Renal pelvis (tissue), 1 donor: ENCODE measurements at regions not wholly inside any gene's neighbourhood (a gene's known extent, or its start where the extent isn't known, plus 50 kb on each side); places are given as distances from the start of the nearest gene placed in this dataset.

Experiments used
- DNase-seq: peaks from one replicate; pipeline ENCODE4 v3.0.0-alpha.2; 2013

DNA sequence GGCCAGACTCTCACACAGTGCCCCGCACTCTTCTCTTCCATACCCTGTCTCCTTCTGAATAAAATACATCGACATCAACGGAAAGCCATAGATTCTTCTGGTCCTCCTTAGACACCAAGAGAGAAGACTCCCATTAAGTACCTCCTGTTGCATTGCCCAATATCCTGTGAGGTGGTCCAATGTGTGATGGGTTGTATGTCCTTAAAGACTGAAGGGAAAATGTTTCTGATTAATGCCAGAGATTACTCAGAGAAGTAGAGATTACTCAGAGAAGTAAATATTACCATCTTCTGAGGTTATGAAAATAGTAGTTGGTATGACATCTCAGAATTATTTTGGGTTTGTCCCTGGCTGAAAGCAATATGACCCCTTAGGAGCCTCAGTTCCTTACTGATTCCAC, 60.8 kb upstream of the GALNT15 start:
- DNase-seq = no peak

DNA sequence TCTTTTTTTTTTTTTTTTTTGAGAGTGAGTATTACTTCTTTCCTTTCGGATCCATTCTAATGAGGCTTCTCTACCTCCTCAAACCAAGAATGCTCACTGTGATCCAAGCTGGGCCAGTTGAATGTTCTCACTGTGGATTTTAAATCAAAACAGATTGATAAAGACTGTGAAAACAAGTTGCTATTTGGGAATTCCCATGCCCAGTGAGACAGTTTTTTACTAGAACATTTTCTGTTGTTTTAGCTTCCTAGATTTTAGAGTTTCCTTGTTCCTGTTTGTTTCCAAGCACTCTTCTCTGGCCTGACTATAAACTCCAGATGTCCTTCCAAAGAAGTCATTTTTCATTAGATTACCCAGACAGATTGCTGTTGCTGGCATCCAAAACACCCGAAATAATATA, 60.1 kb upstream of the GALNT15 start:
- no peak for DNase-seq

DNA sequence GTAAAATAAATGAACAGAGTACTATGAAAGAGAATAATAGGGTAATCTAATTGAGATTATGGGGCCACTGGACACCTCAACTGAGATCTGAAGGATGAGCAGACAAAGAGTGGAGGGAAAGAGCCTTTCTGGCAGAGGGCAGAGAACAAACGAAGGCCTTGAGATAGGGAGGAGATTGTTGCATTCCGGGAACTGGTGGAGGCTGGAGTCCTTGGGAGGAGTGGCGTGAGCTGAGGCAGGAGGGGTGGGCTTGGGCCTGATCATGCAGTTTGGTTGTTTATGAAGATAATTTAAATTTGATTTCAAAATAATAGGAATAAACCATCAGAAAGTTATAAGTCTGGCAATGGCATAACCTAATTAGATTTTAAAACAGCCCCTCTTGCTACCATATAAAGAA, 59.5 kb upstream of the GALNT15 start:
- no peak for DNase-seq

DNA sequence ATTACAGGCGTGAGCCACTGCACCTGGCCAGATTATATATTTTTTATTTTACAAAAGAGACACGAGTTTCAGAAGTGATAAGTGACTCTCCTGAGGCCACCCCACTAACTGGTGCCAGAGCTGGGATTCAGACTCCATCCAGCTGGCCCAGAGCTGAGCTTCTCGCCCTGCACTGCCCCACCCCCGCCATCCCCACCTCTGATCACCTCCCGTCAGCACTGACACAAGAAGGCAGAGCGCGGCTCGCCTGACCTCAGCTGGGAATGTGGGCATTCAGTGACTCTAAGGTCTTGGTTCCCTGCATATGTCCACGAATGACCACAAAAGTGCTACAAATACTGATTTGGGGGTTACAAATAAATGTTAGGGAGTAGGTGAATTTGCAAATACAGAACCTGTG, 56.1 kb upstream of the GALNT15 start:
- DNase-seq = no peak

DNA sequence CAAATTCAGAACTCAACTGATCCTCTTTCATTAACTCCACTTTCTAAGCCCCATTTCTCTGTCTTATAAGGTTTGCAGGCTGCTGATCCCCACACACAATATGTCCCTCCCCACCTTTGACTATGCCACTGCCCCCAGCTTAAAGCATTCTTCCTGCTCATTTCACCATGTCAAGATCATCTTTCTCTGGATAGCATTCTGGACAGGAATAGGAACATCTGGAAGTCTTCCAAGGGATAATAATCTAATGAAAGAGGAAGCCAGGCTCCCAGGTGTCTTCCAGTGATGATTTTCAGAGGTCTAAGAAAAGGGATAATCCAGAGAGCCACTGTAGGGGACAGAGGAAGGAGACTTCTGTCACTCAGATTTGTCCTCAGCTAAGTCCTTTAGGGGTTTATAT, 54.6 kb upstream of the GALNT15 start:
- no peak for DNase-seq

DNA sequence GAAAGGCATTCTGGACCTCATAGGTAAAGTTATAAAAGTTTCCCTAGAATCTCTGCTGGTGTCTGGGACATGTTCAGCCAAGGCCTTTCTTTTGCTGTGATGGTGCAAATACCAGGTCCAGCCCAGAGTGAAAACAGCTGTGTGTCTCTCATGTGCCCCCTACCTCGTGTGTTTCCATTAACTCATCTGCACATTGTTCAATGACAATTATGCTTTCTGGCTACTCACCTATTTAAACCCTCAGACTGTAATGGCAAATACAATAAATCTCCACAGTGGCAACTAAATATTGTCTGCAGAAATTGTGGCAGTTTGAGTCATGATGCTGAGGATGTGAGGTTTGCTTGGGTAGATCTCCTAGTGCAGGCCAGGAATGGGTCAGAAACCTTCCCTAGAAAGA, 53.1 kb upstream of the GALNT15 start:
- no peak for DNase-seq

DNA sequence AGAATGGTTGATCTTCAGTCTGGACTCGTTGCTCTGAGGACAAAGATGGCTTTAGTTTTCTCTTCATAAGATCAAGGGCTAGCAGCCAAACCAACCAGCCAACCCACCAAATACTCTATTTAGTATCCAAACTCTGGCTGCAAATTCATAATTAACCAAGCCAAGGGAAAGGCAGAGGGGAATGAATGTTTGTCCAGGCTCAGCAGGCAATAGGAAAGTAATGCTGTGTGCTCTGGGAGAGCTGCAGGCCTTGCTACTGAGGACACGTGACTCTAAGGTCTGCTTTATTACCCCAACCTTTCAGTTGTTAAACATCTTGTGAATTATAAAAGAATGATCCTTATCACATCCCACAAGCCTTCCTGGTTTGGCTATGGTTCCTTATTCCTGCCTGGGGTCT, 52.3 kb upstream of the GALNT15 start:
- no peak for DNase-seq

DNA sequence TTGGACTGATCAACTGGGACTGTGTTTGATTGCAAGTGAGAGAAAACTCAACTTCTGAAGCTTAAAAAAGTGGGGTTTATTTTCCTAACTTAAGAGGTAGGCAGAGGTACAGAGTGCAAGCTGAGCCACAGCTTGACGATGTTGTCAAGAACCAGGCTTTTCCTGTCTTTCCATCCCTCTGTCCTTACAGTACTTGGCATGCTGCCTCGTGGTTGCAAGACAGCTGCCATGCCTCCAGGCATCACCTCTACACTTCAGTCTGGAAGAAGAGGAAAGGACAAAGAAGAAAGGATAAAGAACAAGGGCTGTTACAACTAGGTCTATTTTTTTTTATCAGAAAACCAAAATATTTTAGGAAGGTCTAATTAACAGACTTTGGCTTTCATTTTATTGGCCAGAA, 51.8 kb upstream of the GALNT15 start:
- no peak for DNase-seq

DNA sequence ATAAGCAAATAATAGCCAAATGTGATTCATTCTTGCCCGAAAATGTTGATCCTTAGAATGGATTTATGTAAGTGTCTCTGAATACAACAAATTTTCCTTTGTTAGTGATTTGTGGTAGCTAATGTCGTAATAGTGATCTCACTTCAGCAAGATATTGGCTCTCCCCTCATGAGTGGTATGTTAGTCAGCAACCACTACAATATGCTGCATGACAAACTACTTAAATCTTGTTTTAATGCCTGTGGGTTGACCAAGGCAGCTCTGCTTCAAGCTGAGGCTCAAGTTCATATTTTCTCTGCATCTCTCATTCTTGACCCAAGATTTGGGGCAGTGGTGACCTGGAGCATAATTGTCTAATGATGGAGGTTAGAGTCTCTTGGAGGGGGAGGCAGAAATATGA, 49.8 kb upstream of the GALNT15 start:
- DNase-seq = no peak
